HG03342 (cell line): ENCODE measurements at regions not wholly inside any gene's neighbourhood (a gene's known extent, or its start where the extent isn't known, plus 50 kb on each side); places are given as distances from the start of the nearest gene placed in this dataset.
"Not testable (repeated sequence)": the region's sequence is repeated elsewhere in the genome, so short reads cannot be mapped to it uniquely, and the experiment has no call there.

Experiments used
- ATAC-seq: cut with Tn5 transposase; IDR thresholded peaks from one replicate; pipeline ENCODE4 v1.9.1; 2021; ENCODE audit warnings: mild to moderate bottlenecking, moderate library complexity; ENCODE audit not compliant: unreplicated experiment

GRCh38 chr6:121901432-121901831 lies 466.0 kb downstream of the GJA1 start:
- ATAC-seq: no peak

DNA sequence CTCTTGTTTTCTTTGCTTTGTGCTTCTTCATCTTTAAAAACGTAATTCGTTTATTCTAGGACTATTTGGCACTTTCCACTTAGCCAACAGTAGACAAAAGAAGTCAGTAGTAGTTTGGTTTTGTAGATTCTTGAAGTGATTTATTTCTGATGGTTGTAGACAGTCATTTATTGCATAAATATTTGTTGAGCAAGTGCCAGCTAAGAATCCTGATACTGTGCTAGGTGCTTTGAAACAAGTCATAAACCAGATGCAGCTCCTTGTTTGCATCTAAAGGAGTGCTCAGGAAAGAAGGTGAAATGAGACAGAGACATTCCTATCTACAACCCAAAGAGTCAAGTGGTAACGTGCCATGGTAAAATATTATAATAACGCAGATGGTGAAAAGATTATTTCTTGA lies 469.1 kb downstream of the GJA1 start:
- ATAC-seq: no peak

- no peak for ATAC-seq
Measured at GRCh38 chr6:121912905-121913304, 477.5 kb downstream of the GJA1 start.

DNA sequence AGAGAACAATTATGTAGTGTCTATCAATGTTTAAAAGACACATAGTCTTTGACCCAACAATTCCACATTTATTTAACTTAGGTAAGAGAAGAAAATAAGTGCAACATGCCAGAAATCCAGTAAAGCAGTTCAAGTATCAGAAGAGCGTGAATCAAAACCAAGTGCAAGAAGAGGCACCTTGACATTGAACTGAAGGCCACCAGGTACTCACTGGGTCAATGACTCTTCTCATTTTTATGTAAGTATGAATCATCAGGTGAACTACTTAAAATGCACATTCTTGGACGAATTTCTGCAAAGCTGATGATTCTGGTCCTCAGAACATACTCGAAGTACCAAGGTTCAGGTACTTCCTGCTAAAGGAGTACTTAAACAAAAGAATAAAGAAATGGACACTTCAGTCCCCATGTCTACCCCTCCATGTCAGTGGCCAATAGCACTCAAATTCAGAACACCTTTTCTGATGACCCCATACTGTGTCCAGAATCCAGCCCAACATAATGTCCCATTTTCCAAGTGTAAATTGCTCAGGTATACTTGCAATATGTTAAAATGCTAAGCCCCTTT lies 481.9 kb downstream of the GJA1 start:
- no peak for ATAC-seq

GRCh38 chr6:121917834-121918559 lies 481.5 kb upstream of the HSF2 start:
- no peak for ATAC-seq

DNA sequence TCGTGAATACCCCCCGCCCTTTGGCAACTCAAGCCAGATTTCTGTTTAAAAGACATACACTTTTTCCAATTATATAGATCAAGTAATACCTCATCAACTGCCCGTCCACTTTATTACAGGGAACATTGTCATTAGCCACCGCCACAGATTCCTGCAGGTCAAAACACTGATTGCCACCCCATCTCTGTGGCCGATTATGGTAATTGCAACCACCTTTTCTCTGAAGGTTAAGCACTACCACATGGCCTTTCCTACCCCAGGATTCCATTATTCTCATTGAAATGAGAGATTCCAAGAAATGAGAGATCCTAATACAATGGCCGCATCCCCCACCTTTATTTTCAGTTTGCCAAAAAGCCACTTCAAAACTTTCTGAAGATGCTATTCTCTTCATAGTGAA lies 478.8 kb upstream of the HSF2 start:
- no peak for ATAC-seq

DNA sequence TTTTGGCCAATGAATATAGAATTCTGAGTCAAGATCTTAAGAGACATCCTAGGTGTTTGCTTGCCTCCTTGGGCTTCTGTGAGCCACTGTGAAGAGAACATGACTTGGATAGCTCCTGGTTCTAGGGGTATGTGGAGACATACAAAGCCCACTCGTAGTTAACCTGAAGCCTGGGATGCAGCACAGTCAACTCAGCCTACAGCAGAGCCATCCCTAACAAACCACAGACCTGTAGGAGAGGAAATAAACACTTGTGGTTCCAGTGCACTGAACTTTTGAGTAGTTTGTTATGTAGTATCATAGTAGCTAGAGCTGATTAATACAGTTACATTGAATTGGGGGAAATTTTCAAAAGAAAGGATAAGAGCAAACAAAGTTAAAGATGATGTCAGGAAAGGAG lies 474.4 kb upstream of the HSF2 start:
- no peak for ATAC-seq

DNA sequence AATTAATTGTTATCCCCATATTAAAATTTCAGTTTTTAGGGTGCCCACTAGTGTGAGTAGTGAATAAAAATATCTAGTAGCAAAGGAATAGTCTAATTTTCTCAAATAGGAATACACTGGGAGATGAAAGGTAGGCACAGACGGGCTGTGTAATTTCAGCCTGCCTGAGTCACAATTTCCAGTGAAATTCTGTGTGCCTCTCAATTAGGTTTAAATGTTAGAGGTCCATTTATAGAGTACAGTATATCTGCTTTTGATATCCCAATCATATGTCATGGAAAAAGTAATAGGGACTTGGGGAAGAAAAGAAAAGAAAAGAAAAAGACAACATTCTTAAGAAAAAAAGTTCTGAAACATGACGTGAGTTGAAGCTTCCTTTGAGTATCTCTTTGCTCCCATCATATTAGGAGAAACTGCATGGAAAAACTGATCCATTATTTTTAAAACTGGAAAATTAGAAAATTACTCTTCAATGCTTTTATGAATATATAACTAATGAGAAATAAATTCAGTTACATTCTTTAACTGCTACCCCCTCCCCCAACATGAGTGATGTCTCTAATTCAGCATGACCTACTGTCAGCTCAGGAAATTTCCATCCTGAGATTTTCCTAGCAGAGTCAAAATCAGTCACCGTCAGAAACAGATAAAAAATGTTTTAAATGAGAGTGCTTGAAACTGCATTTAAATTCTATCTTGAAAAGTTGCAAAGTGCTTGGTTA lies 473.8 kb upstream of the HSF2 start:
- no peak for ATAC-seq

DNA sequence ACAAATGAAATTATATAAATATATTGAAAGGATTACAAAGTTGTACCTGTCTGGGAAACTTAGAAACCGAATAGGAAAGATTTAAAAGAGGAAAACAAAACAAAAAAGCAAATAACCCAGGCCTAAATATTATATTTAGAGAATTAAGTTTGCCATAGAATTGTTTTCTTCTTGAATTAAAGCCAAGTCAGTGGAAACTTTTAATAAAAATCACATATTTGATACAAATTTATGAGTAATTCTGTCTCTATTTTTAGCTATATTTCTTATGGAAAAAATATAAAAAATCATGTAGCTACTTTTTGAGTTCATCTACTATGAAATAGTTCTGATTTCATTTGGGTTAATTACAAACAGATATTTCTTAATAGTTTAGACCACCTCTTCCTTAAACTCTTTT lies 470.2 kb upstream of the HSF2 start:
- ATAC-seq: no peak

DNA sequence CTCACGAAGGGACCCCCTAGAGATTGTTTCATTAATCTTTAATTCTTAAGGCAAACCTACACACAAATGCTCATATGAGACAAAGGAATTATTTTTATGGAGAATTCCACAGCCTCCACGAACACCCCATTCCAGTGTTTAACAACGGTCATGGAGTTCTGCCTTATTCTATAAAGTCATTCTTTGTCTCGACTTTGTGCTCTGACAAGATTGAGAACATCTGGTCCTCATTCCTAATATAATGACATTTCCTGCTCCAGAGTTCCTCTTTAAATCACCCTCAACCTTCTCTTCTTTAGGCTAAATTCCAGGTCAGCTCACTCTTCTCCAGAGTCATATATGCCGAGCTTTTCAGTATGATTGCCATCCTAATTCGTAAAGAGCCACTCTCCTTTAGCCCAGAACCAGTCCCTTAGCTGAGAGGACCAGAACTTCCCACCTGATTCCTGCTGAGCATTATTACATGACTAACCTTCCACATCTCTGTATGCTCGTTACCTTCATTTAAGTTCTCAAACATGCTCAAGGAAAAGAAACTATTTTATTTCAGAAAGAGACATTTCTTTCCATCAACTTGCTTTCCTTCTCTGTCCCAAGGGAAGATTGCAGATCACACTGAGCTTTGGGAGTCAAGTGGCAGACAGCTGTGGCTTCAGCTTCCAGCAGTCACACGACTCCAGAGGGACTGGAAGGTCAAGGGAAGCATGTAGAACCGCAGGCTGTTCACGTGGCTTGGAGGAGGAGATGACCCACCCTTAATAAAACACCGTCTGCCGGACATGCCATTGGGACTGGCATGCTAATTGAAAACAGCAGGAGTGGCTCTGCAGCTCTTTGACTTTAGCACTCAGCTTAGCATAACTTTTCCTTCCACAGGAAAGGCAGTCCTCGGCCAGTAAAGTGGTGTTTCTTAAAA lies 467.1 kb upstream of the HSF2 start:
- ATAC-seq: no peak

DNA sequence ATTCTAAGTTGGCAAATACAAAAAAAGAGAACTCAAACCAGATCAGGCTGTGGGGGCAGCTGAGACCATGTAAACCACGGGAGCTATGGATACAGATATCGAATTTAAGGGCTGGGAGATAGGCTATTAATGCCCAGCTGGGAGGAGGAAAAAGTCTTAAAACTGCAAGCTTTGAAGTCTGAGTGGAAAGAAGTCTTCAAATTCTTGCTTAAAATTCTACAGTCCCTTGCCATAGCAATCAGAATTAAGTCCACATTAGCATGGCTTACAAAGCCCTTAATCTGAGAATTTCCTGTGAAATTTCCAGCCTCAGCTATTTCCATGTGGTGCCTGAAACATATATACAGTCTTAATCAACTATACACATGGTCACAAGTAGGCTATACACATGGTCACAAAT lies 465.0 kb upstream of the HSF2 start:
- no peak for ATAC-seq

- ATAC-seq: no peak
Measured at GRCh38 chr6:121940728-121941127, 458.7 kb upstream of the HSF2 start.

- ATAC-seq: no peak
Measured at GRCh38 chr6:121944354-121944753, 455.1 kb upstream of the HSF2 start.

DNA sequence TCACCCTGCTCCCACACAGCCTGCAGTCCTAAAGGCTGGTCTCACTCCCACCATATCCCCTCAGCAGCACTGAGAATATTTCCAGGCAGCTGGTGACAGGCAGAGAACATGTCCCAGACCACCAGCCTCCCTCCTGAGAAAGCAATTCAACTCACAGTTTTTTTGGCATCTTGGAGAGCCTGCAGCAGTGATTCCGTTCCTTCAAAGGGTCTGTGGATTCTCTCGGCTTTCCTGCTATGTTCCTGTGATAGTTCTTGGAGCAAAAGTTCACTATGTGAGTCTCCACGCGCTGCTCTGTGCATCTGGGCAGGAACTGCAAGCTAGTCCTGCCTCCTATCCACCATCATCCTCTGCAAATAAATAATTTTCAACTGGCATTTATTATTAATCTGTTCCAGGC lies 448.3 kb upstream of the HSF2 start:
- ATAC-seq: no peak

- ATAC-seq: no peak
Measured at GRCh38 chr6:121951918-121952379, 447.5 kb upstream of the HSF2 start.

- ATAC-seq: not testable (repeated sequence)
Measured at GRCh38 chr6:121955401-121955800, 444.1 kb upstream of the HSF2 start.

GRCh38 chr6:121956782-121957181 lies 442.7 kb upstream of the HSF2 start:
- no peak for ATAC-seq

- no peak for ATAC-seq
Measured at GRCh38 chr6:121959501-121959900, 440.0 kb upstream of the HSF2 start.

DNA sequence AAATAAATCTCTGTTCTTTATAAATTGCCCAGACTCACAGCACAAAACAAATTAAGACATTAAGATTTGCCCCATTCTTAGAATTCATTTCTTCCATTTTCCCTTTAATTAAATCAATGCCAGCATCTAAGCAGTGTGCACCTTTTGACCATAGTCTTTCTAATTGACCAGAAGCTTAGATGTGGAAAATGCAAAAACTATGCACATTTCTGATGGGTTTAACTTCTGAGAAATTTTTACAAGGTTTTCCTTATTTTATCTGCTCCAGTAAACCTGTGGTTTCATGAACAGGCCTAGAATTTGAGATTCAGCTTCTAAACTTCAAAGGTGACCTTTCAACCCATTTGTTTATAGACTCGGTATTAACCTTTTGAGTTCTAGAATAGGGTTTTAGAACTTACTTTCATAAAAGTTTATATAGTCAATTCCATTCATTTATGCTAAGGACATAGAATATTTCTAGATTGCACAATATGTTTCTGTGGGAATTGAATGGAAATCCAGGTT lies 437.8 kb upstream of the HSF2 start:
- ATAC-seq: no peak

DNA sequence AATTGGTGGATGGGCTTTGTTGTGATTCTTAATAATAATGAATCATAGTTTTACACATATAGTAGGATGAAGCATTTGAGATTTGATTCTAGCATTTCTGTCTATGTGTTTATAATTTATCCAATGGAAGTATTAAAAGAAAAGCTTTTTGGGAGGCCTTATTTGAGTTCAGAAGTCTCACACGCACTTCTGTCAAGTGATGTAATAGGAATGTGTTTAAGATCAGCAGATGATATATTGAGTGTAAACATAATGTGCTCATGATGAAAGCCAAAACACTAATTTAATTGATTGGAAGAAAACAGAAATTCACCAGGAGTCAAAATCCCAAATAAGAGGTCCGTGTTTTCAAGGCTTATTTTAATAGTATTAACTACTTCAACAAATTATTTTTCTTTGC lies 435.6 kb upstream of the HSF2 start:
- ATAC-seq: no peak

DNA sequence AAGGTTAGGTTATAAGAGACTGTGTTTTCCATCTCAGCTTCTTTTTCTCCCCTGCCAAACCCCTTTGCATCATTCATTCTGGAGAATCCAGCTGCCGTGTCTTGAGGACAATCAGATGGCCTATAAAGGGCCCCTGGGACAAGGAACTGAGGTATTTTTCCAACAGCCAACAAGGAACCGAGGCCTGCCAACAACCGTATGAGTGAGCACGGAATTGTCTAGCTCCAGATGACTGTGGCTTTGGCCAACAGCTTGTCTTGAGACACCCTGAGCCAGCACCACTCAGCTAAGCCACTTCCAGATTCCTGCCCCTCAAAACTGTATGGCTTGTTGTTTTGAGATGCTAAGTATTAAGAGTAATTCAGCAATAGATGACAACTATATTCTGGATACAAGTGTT lies 433.7 kb upstream of the HSF2 start:
- ATAC-seq: no peak
